AG08396 (cell line): ENCODE measurements at regions not wholly inside any gene's neighbourhood (a gene's known extent, or its start where the extent isn't known, plus 50 kb on each side); places are given as distances from the start of the nearest gene placed in this dataset.

ENCODE experiments used
- DNase-seq: peaks from one replicate; pipeline ENCODE4 v3.0.0; 2012; ENCODE audit warnings: low spot score, mixed read lengths

GRCh38 chr5:34597034-34598027 is 58.8 kb upstream of the RAI14 start:
- DNase-seq = no peak

DNA sequence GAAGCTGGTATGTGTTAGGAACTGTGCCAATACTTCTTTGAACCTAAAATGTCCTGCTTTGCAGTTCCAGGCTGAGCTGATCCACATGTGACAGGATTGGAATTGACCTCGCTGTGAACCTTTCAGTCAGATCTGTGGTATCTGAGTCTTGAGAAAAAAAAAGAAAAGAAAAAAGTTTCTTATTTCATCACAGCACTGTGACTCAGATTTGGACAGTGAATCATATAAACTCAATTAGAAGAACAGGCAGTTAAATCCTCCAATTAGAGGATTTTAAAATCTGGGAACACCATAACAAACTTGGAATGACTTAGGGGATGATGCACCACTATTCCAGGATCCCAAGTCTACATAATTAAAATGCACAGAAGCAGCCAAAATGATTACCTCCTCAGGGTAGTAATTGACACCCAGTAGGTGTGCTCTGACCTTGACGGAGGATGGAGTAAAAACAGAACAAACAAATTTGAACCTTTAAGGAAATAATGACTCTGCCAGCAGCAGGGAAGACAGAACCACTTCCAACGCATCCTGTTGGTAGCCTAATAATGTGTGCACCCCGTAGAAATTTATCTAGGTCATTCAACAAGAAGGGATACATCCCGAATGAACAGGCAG is 57.8 kb upstream of the RAI14 start:
- DNase-seq = peak; percentile 74

- DNase-seq = no peak
Observed at GRCh38 chr5:34599471-34600117, 56.5 kb upstream of the RAI14 start.

GRCh38 chr5:34600118-34600493 is 56.0 kb upstream of the RAI14 start:
- no peak for DNase-seq

- no peak for DNase-seq
Observed at GRCh38 chr5:34603378-34603777, 52.8 kb upstream of the RAI14 start.

GRCh38 chr5:34604119-34604675 is 51.9 kb upstream of the RAI14 start:
- DNase-seq = no peak

GRCh38 chr5:34606101-34606500 is 50.0 kb upstream of the RAI14 start:
- DNase-seq = no peak
